SK-N-MC (cell line): ENCODE measurements at regions not wholly inside any gene's neighbourhood (a gene's known extent, or its start where the extent isn't known, plus 50 kb on each side); places are given as distances from the start of the nearest gene placed in this dataset.

Experiments
- EZH2 ChIP-seq: fragments of 200-600 bp; sonication (generic); IDR thresholded peaks from one replicate; pipeline ENCODE4 v1.6.1; 2017; ENCODE audit warnings: antibody characterized with exemption
- POLR2AphosphoS5 ChIP-seq: IDR thresholded peaks from 2 replicates; pipeline ENCODE4 v1.6.1; 2012; ENCODE audit warnings: mild to moderate bottlenecking, low read depth, low read length, borderline replicate concordance

DNA sequence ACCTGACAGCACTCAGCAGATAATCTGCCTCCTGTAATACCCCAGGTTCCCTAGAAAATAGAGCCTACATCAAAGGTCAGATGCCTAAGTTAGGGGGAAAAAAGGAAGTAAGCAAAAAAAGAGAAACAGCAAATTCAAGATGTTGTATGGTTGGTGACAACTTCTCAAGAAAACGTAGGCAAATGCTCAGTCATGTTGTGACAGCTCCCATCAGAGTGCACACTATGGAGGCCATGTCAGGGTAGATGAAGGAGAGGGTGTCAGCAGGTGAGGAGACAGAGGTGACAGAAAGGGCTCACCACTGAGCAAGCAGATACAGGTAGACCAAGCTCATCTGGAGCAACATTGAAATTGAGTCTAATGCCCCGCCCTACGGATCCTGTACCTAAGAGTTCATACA is 356.8 kb upstream of the BRINP1 start:
- no peak for TF ChIP-seq EZH2
- no peak for TF ChIP-seq POLR2AphosphoS5
